ENCODE measurements at regions not wholly inside any gene's neighbourhood (a gene's known extent, or its start where the extent isn't known, plus 50 kb on each side); places are given as distances from the start of the nearest gene placed in this dataset.

- no peak for TF ChIP-seq CTCF (IDR thresholded peaks at IDR 0.05; ENCODE audit: low read depth, low read length, poor library complexity, severe bottlenecking)
- no peak for TF ChIP-seq EZH2phosphoT487 (IDR thresholded peaks at IDR 0.05; ENCODE audit: borderline replicate concordance, low read length)
Measured at GRCh38 chr4:148814030-148814429, 371.8 kb upstream of the NR3C2 start.
